Gastroesophageal sphincter (tissue), 3 donors: ENCODE measurements at regions not wholly inside any gene's neighbourhood (a gene's known extent, or its start where the extent isn't known, plus 50 kb on each side); places are given as distances from the start of the nearest gene placed in this dataset.

ENCODE experiments used
- CTCF ChIP-seq, 4 experiments: fragments of 200-600 bp in 2 of 4; fragments of 450-650 bp in 2 of 4; sonication (generic) in 1 of 4; IDR thresholded peaks; one replicate each; pipeline ENCODE4 v1.5.1; 2017 to 2019; ENCODE audit warnings: antibody characterized with exemption in 4 of 4, mild to moderate bottlenecking in 2 of 4, moderate library complexity in 2 of 4
- POLR2AphosphoS5 ChIP-seq: sonication (generic); formaldehyde crosslinking; IDR thresholded peaks from one replicate; pipeline ENCODE4 v1.6.1; 2017; ENCODE audit warnings: antibody characterized with exemption

- TF ChIP-seq POLR2AphosphoS5, result no peak
- no peak for TF ChIP-seq CTCF (IDR thresholded peaks at IDR 0.05)
Observed at GRCh38 chr3:106725566-106725965, 651.7 kb upstream of the CCDC54 start.
